ENCODE measurements at regions not wholly inside any gene's neighbourhood (a gene's known extent, or its start where the extent isn't known, plus 50 kb on each side); places are given as distances from the start of the nearest gene placed in this dataset.

DNA sequence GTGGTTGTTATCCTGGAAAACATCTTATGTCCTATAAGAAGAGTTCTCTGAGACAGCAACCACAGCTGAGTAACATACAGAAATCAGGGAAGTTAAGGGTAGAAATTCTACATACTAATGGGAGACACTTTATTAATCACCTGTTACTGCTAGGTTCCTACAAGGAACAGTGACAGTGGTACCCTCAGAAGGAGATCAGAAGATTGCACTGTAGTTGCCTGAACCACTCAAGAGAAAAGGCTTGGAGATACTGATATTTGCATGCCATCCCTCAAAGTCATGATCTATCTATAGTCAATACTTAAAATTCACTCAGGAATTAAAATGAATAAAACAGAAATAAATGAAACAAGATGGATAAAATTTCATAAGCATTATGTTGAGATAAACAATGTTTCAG lies 136.0 kb downstream of the LMLN start:
- TF ChIP-seq POLR2AphosphoS5 (IDR thresholded peaks at IDR 0.05) (no peak), POLR2A (IDR thresholded peaks at IDR 0.05) (no peak)
- TF ChIP-seq, protein P1, sequence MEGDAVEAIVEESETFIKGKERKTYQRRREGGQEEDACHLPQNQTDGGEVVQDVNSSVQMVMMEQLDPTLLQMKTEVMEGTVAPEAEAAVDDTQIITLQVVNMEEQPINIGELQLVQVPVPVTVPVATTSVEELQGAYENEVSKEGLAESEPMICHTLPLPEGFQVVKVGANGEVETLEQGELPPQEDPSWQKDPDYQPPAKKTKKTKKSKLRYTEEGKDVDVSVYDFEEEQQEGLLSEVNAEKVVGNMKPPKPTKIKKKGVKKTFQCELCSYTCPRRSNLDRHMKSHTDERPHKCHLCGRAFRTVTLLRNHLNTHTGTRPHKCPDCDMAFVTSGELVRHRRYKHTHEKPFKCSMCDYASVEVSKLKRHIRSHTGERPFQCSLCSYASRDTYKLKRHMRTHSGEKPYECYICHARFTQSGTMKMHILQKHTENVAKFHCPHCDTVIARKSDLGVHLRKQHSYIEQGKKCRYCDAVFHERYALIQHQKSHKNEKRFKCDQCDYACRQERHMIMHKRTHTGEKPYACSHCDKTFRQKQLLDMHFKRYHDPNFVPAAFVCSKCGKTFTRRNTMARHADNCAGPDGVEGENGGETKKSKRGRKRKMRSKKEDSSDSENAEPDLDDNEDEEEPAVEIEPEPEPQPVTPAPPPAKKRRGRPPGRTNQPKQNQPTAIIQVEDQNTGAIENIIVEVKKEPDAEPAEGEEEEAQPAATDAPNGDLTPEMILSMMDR (IDR thresholded peaks at IDR 0.05) = no peak

Data from stomach (tissue), 4 donors.